RWPE2 (cell line): ENCODE measurements at regions not wholly inside any gene's neighbourhood (a gene's known extent, or its start where the extent isn't known, plus 50 kb on each side); places are given as distances from the start of the nearest gene placed in this dataset.
A peak's percentile ranks its signal among the peaks of the same experiment; 100 is the strongest.

Experiments used
- ATAC-seq: fragments of 200-7000 bp; cut with Tn5 transposase; 3 replicates; pipeline ENCODE4 v1.9.1; 2021; ENCODE audit warnings: low read depth
- DNase-seq: peaks from one replicate; pipeline ENCODE4 v3.0.0-alpha.2; 2020; ENCODE audit warnings: low spot score
- H3K27ac ChIP-seq: fragments of 450-650 bp; 2 replicates; pipeline ENCODE4 v1.5.1; 2017; ENCODE audit warnings: mild to moderate bottlenecking; ENCODE audit not compliant: poor library complexity, severe bottlenecking
- H3K27me3 ChIP-seq: fragments of 250-450 bp; sonication (Bioruptor Pico); 2 replicates; pipeline ENCODE4 v1.5.1; 2021; ENCODE audit warnings: mild to moderate bottlenecking, moderate library complexity; ENCODE audit not compliant: insufficient read depth, poor library complexity, severe bottlenecking
- H3K36me3 ChIP-seq: fragments of 250-450 bp; sonication (Bioruptor Pico); 2 replicates; pipeline ENCODE4 v1.5.1; 2020; ENCODE audit warnings: low read depth, mild to moderate bottlenecking, moderate library complexity
- H3K4me1 ChIP-seq: fragments of 250-450 bp; sonication (Bioruptor Pico); 2 replicates; pipeline ENCODE4 v1.5.1; 2021; ENCODE audit warnings: mild to moderate bottlenecking, moderate library complexity; ENCODE audit not compliant: insufficient read depth, poor library complexity, severe bottlenecking
- H3K4me3 ChIP-seq: fragments of 250-450 bp; sonication (Bioruptor Pico); 2 replicates; pipeline ENCODE4 v1.5.1; 2021; ENCODE audit warnings: mild to moderate bottlenecking, moderate library complexity; ENCODE audit not compliant: severe bottlenecking
- H3K9me3 ChIP-seq: fragments of 250-450 bp; sonication (Bioruptor Pico); 2 replicates; pipeline ENCODE4 v1.5.1; 2021; ENCODE audit warnings: mild to moderate bottlenecking, moderate library complexity; ENCODE audit not compliant: severe bottlenecking
- TF ChIP-seq, protein P1 (sequence below): fragments of 450-650 bp; IDR thresholded peaks from one replicate; pipeline ENCODE4 v1.5.1; 2017; ENCODE audit warnings: mild to moderate bottlenecking, moderate library complexity; ENCODE audit not compliant: poor library complexity, severe bottlenecking

DNA sequence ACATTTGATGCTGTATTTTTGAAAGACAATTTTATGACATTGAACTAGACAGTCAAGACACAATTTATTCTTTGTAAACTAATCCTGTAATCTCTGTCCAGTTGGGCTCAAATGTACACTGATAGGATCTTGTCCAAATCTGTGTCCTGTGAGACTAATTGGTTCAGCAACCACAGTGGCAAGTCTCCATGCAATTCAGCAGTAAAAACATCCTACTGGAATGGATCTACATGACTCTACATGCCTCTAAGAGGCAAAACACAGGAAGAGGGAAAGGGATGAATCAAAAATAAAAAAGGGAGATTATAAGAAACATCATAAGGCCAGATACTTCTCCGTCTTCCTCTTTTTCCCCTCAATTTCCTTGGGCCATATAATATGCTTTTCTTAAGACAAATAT, 1164.2 kb downstream of the NLGN4Y start:
- no peaks in the 10 kb centered on the region for H3K9me3 ChIP-seq
- H3K36me3 ChIP-seq: no peaks in the 10 kb centered on the region
- TF ChIP-seq, protein P1, sequence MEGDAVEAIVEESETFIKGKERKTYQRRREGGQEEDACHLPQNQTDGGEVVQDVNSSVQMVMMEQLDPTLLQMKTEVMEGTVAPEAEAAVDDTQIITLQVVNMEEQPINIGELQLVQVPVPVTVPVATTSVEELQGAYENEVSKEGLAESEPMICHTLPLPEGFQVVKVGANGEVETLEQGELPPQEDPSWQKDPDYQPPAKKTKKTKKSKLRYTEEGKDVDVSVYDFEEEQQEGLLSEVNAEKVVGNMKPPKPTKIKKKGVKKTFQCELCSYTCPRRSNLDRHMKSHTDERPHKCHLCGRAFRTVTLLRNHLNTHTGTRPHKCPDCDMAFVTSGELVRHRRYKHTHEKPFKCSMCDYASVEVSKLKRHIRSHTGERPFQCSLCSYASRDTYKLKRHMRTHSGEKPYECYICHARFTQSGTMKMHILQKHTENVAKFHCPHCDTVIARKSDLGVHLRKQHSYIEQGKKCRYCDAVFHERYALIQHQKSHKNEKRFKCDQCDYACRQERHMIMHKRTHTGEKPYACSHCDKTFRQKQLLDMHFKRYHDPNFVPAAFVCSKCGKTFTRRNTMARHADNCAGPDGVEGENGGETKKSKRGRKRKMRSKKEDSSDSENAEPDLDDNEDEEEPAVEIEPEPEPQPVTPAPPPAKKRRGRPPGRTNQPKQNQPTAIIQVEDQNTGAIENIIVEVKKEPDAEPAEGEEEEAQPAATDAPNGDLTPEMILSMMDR: no peak
- H3K4me1 ChIP-seq: peaks cover 35% of the 10 kb centered on the region
- H3K27ac ChIP-seq: peak overlapping the region; percentile 55
- ATAC-seq (peak; percentile 67), DNase-seq (no peak)
- no peaks in the 10 kb centered on the region for H3K27me3 ChIP-seq
- no peak overlapping the region for H3K4me3 ChIP-seq

DNA sequence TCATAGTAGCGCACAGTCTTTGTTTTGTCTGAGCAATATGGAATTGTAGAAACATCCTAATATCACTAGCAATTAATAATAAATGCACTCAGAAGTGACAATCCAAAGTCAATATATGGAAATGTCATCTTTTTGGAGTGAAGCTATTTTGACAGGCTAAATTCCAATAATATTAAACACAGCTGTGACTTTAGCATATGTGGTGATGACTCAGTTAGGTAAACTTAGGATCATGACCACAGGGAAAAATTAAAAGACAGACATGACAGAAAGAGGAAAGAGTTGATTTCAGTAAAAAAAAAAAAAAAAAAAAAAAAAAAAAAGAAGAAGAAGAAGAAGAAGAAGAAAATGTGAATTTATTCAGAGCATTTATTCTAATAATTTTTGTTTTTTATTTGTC, 1165.7 kb downstream of the NLGN4Y start:
- DNase-seq: no peak
- no peaks in the 10 kb centered on the region for H3K9me3 ChIP-seq
- no peaks in the 10 kb centered on the region for H3K36me3 ChIP-seq
- H3K4me3 ChIP-seq: no peak overlapping the region
- H3K27me3 ChIP-seq: no peaks in the 10 kb centered on the region
- peak; percentile 66 for ATAC-seq
- H3K4me1 ChIP-seq: peaks cover 35% of the 10 kb centered on the region
- TF ChIP-seq, protein P1: no peak
- peak overlapping the region; percentile 55 for H3K27ac ChIP-seq

DNA sequence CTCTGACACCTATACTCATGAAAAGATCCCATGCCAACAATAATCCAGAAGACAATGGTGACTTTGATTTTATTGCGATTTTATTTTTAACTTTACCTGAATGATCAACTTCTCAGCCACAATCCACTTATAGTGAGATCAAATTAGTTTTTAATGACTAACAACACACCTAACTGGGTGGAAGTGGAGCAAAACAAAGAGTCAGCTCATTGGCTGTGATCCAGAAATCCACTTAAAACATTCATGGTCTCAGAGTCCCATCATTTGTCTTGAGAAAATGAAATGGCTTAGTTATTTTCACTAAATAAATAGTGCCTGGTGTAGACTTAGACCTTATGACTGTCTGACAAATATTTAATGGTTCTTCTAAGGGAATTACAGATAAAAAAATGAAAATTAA, 1177.8 kb downstream of the NLGN4Y start:
- TF ChIP-seq, protein P1: no peak
- DNase-seq (no peak), ATAC-seq (no peak)
- Histone ChIP-seq H3K27me3 (no peaks in the 10 kb centered on the region), H3K36me3 (no peaks in the 10 kb centered on the region), H3K9me3 (no peaks in the 10 kb centered on the region), H3K27ac (no peak overlapping the region), H3K4me3 (no peak overlapping the region), H3K4me1 (no peaks in the 10 kb centered on the region)

DNA sequence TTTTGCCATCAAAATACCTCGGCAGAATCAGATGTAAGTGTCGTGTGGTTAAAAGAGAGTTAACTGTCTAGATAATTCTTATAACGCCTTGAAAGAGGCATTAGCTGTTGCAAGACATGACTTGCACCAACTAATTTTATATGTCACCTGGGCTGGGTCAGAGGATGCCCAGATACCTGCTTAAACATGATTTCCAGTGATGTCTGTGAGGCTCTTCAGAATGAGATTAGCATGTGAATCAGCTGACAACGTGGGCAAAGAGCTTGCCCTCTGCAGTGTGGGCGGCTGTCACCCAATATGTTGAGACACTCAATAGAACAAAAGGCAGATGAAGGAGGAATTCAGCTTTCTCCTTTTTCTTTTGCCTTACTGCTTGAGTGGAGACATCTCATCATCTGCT, 1180.6 kb downstream of the NLGN4Y start:
- TF ChIP-seq, protein P1: no peak
- ATAC-seq (no peak), DNase-seq (no peak)
- no peaks in the 10 kb centered on the region for H3K27me3 ChIP-seq
- H3K4me1 ChIP-seq: no peaks in the 10 kb centered on the region
- H3K9me3 ChIP-seq: no peaks in the 10 kb centered on the region
- H3K4me3 ChIP-seq: no peak overlapping the region
- no peak overlapping the region for H3K27ac ChIP-seq
- H3K36me3 ChIP-seq: no peaks in the 10 kb centered on the region

DNA sequence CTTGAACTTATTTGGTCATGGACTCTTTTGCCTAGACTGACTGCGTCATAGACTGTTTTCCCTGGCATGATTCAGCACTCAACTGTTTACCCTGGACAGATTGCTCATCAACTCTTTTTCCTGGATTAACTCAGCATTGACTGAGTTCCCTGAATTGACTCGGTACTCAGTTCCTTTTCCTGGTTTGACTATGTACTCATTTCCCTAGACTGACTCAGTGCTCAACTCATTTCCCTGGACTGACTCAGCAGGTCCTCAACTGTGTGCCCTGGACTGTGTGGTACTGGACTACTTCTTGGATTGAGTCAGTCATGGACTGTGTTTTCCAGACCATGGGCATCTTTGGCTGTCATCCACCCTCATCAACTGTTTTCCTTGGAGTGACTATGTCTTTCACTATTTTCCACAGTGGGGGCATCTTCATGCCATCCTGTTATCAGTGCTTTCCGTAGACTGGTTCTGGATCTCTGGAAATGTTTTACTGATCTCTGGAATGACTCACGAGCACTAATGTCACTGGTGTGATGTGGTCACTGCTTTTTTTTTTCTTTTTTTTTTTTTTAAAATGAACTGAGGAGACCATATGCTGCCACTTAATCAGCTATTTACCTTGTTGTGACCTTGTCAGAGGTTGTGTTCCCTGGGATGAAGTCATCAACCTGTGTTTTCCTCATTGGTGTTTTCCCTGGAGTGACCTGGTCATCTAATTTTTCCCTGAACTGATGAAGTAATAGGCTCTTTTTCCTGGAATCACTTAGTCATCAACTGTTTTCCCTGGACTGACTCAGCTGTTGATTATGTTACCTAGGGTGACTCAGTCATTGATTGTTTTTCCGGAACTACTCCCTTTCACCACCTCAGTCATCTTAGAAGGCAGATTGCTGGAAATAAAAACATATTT, 1225.5 kb downstream of the NLGN4Y start:
- Histone ChIP-seq H3K27me3 (no peaks in the 10 kb centered on the region), H3K4me1 (peaks cover 34% of the 10 kb centered on the region), H3K9me3 (no peaks in the 10 kb centered on the region), H3K27ac (peak overlapping the region; percentile 91), H3K36me3 (no peaks in the 10 kb centered on the region), H3K4me3 (no peak overlapping the region)
- DNase-seq (peak; percentile 72), ATAC-seq (peak; percentile 91)
- TF ChIP-seq, protein P1: no peak
